Mesenchymal stem cell (in vitro differentiated cells and primary cell): ENCODE measurements at regions not wholly inside any gene's neighbourhood (a gene's known extent, or its start where the extent isn't known, plus 50 kb on each side); places are given as distances from the start of the nearest gene placed in this dataset.

ENCODE experiments used
- DNase-seq: peaks from one replicate; pipeline ENCODE4 v3.0.0-alpha.2; 2013
- H2AFZ ChIP-seq: one replicate; pipeline ENCODE4 v1.6.1; 2013; ENCODE audit warnings: low read depth, mild to moderate bottlenecking, control low read depth, inconsistent platforms, low read length, moderate library complexity
- H2AK5ac ChIP-seq: 2 replicates; pipeline ENCODE4 v1.6.1; 2013; ENCODE audit warnings: low read length, moderate library complexity, mild to moderate bottlenecking, inconsistent platforms; ENCODE audit not compliant: severe bottlenecking
- H2BK120ac ChIP-seq: one replicate; pipeline ENCODE4 v1.6.1; 2013; ENCODE audit warnings: low read depth, mild to moderate bottlenecking, inconsistent platforms, low read length, moderate library complexity
- H2BK12ac ChIP-seq, 2 experiments: one replicate each; pipeline ENCODE4 v1.6.1; 2013; ENCODE audit warnings: inconsistent platforms in 2 of 2, low read length in 2 of 2, mild to moderate bottlenecking in 2 of 2, moderate library complexity in 2 of 2, control low read depth in 1 of 2
- H2BK15ac ChIP-seq: one replicate; pipeline ENCODE4 v1.6.1; 2013; ENCODE audit warnings: mild to moderate bottlenecking, low read depth, inconsistent platforms; ENCODE audit not compliant: poor library complexity, severe bottlenecking
- H2BK5ac ChIP-seq: 2 replicates; pipeline ENCODE4 v1.6.1; 2013; ENCODE audit warnings: low read depth, mild to moderate bottlenecking, low read length, control low read depth, inconsistent platforms; ENCODE audit not compliant: poor library complexity, severe bottlenecking
- H3K14ac ChIP-seq, 2 experiments: one replicate each; pipeline ENCODE4 v1.6.1; 2013; ENCODE audit warnings: inconsistent platforms in 2 of 2, low read length in 2 of 2, control low read depth in 1 of 2, mild to moderate bottlenecking in 1 of 2, moderate library complexity in 1 of 2
- H3K18ac ChIP-seq, 2 experiments: one replicate each; pipeline ENCODE4 v1.6.1; 2013; ENCODE audit warnings: inconsistent platforms in 2 of 2, low read length in 2 of 2, control low read depth in 1 of 2, low read depth in 1 of 2, mild to moderate bottlenecking in 1 of 2
- H3K23ac ChIP-seq, 2 experiments: one replicate each; pipeline ENCODE4 v1.6.1; 2013; ENCODE audit warnings: inconsistent platforms in 2 of 2, low read length in 2 of 2, mild to moderate bottlenecking in 2 of 2, moderate library complexity in 2 of 2, control low read depth in 1 of 2
- H3K27ac ChIP-seq: 2 replicates; pipeline ENCODE4 v1.5.1; 2013; ENCODE audit warnings: mild to moderate bottlenecking, moderate library complexity, low read length, control low read depth, inconsistent platforms; ENCODE audit not compliant: poor library complexity, severe bottlenecking
- H3K27me3 ChIP-seq, 2 experiments: 2 replicates each; pipeline versions ENCODE4 v1.6.1 to v1.7.0; 2013; ENCODE audit warnings: low read length in 2 of 2, mild to moderate bottlenecking in 2 of 2, moderate library complexity in 2 of 2, control low read depth in 1 of 2, inconsistent platforms in 1 of 2; ENCODE audit not compliant: control insufficient read depth in 1 of 2, insufficient read depth in 1 of 2
- H3K36me3 ChIP-seq, 2 experiments: 2 replicates each; pipeline versions ENCODE4 v1.6.1 to v1.7.0; 2013; ENCODE audit warnings: low read length in 2 of 2, control low read depth in 1 of 2, inconsistent platforms in 1 of 2, low read depth in 1 of 2, mild to moderate bottlenecking in 1 of 2; ENCODE audit not compliant: insufficient read depth in 2 of 2, control insufficient read depth in 1 of 2
- H3K4ac ChIP-seq, 2 experiments: one replicate each; pipeline ENCODE4 v1.6.1; 2013; ENCODE audit warnings: inconsistent platforms in 2 of 2, low read length in 2 of 2, mild to moderate bottlenecking in 2 of 2, moderate library complexity in 2 of 2, control low read depth in 1 of 2, low read depth in 1 of 2
- H3K4me1 ChIP-seq: 2 replicates; pipeline ENCODE4 v1.6.1; 2013; ENCODE audit warnings: low read depth, low read length, control low read depth; ENCODE audit not compliant: control insufficient read depth, insufficient read depth
- H3K4me2 ChIP-seq: 2 replicates; pipeline ENCODE4 v1.6.1; 2013; ENCODE audit warnings: low read length, mild to moderate bottlenecking, inconsistent platforms; ENCODE audit not compliant: poor library complexity, severe bottlenecking
- H3K4me3 ChIP-seq, 2 experiments: 2 replicates each; pipeline versions ENCODE4 v1.5.1 to v1.7.0; 2013; ENCODE audit warnings: low read length in 2 of 2, mild to moderate bottlenecking in 2 of 2, control low read depth in 1 of 2, low read depth in 1 of 2; ENCODE audit not compliant: insufficient read depth in 1 of 2
- H3K79me1 ChIP-seq: replicated peaks from 2 replicates; pipeline ENCODE4 v1.6.1; 2013; ENCODE audit warnings: mild to moderate bottlenecking, control low read depth, low read length, inconsistent platforms; ENCODE audit not compliant: poor library complexity, severe bottlenecking
- H3K9ac ChIP-seq: 2 replicates; pipeline ENCODE4 v1.7.0; 2013; ENCODE audit warnings: mild to moderate bottlenecking, low read length, moderate library complexity
- H3K9me3 ChIP-seq: 2 replicates; pipeline ENCODE4 v1.7.0; 2013; ENCODE audit warnings: mild to moderate bottlenecking, low read length; ENCODE audit not compliant: control insufficient read depth
- H4K8ac ChIP-seq: one replicate; pipeline ENCODE4 v1.6.1; 2013; ENCODE audit warnings: inconsistent platforms, mild to moderate bottlenecking, low read length, moderate library complexity
- H4K91ac ChIP-seq: one replicate; pipeline ENCODE4 v1.6.1; 2013; ENCODE audit warnings: mild to moderate bottlenecking, low read length, inconsistent platforms
- WGBS: methylation state at CpG from one replicate; pipeline ENCODE4 v1.1.7; 2013; ENCODE audit warnings: mixed read lengths; 5-methylcytosine and 5-hydroxymethylcytosine counted together

DNA sequence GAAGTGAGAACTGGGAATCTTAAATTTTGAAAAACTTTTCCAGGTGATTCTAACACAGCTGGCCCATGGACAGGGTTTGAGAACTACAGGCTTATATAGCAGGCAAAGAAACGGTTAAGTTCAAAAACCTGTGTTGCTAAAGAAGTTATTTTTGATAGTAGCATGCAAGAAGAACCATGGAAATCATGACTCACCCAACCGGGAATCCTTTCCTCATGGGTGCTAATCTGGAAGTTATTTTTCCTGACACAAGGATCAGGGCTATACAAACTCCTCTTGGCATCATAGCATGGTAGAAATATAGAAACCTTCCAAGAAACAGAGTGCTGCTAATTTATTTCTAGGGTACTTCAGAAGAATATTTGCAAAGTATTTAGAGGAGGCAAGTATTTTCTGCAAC, 588.7 kb downstream of the CCER1 start:
- no peaks in the 10 kb centered on the region for H3K36me3 ChIP-seq
- 52% methylated on average over 2 of the region's 2 CpGs for WGBS
- no peaks in the 10 kb centered on the region for H3K27me3 ChIP-seq
- no peak overlapping the region for H3K14ac ChIP-seq
- no peak overlapping the region for H2AK5ac ChIP-seq
- no peaks in the 10 kb centered on the region for H3K79me1 ChIP-seq
- no peak overlapping the region for H4K8ac ChIP-seq
- H3K4ac ChIP-seq = no peak overlapping the region
- H2BK120ac ChIP-seq = no peak overlapping the region
- H2AFZ ChIP-seq = no peak overlapping the region
- H3K9me3 ChIP-seq = no peaks in the 10 kb centered on the region
- no peak overlapping the region for H3K4me2 ChIP-seq
- no peak overlapping the region for H2BK12ac ChIP-seq
- H3K18ac ChIP-seq = no peak overlapping the region
- no peak overlapping the region for H2BK5ac ChIP-seq
- peak; percentile 60 for DNase-seq
- H3K4me3 ChIP-seq = no peak overlapping the region
- no peak overlapping the region for H3K23ac ChIP-seq
- H2BK15ac ChIP-seq = no peak overlapping the region
- no peak overlapping the region for H4K91ac ChIP-seq
- H3K4me1 ChIP-seq = no peaks in the 10 kb centered on the region
- H3K27ac ChIP-seq = no peak overlapping the region
- H3K9ac ChIP-seq = peak overlapping the region; percentile 12

DNA sequence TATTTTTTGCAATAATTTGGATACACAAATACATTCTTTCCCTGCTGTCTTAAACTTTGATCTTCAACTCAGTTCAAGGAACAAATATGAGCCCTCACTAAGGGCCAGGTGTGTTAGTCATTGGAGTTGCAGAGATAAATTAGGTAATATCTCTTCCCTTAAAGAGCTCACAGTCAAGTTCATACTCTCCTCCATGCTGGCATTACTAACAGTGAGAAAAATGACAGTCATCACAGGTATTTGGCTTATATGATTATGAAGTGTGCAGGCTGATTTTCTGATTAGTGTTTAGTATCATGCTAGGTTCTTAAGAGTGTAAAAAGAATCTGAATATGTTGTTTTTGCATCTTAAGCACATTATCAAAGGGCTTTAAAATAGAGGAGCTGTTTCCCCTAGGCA, 594.7 kb downstream of the CCER1 start:
- Histone ChIP-seq H3K27ac (no peak overlapping the region), H3K23ac (no peak overlapping the region), H4K91ac (no peak overlapping the region), H3K18ac (no peak overlapping the region), H2AFZ (no peak overlapping the region), H2BK120ac (no peak overlapping the region), H3K4me1 (no peaks in the 10 kb centered on the region), H3K9ac (no peak overlapping the region), H3K79me1 (no peaks in the 10 kb centered on the region), H2BK12ac (no peak overlapping the region), H2BK5ac (no peak overlapping the region), H3K4ac (no peak overlapping the region), H3K4me2 (no peak overlapping the region), H2BK15ac (no peak overlapping the region), H3K4me3 (no peak overlapping the region), H2AK5ac (no peak overlapping the region), H3K36me3 (no peaks in the 10 kb centered on the region), H3K14ac (no peak overlapping the region), H3K9me3 (no peaks in the 10 kb centered on the region), H4K8ac (no peak overlapping the region), H3K27me3 (no peaks in the 10 kb centered on the region)
- no peak for DNase-seq

DNA sequence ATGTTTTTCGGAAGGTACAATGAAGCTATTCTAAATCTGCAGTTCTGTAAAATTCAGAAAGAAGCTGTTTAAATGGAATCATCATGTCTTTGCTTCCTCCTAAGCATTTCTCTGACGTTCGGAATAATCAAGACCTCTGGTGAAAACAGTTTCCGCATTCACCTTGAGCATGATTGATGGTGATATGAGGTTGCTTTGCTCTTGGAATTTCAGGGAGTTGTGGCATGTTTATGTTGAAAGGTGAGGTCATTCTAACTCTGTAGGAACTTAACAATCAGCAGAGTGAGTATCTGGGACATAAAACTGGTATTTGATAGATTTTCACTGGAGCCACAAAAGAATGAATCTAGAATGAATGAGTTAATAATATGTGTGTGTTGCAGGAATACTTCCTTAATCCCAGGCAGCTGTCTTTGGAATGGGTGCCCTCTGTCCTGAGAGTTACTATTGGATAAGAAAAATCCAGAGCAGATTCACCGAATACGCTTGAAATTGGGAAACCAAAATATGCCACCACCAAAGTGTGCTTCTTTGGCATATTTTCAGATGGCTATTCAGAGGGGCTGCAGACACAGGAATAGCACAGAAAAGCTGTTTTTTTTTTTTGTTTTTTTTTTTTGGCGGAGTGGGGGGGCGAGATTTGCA, 599.1 kb downstream of the CCER1 start:
- no peaks in the 10 kb centered on the region for H3K27me3 ChIP-seq
- no peaks in the 10 kb centered on the region for H3K9me3 ChIP-seq
- H3K27ac ChIP-seq = no peak overlapping the region
- H2BK5ac ChIP-seq = no peak overlapping the region
- no peak overlapping the region for H3K14ac ChIP-seq
- H4K8ac ChIP-seq = no peak overlapping the region
- H3K18ac ChIP-seq = no peak overlapping the region
- no peak overlapping the region for H3K23ac ChIP-seq
- no peak overlapping the region for H3K9ac ChIP-seq
- H3K79me1 ChIP-seq = no peaks in the 10 kb centered on the region
- no peak overlapping the region for H2BK15ac ChIP-seq
- H3K4me2 ChIP-seq = no peak overlapping the region
- no peaks in the 10 kb centered on the region for H3K36me3 ChIP-seq
- DNase-seq = no peak
- H2BK120ac ChIP-seq = no peak overlapping the region
- no peak overlapping the region for H2BK12ac ChIP-seq
- no peaks in the 10 kb centered on the region for H3K4me1 ChIP-seq
- H4K91ac ChIP-seq = no peak overlapping the region
- H2AK5ac ChIP-seq = no peak overlapping the region
- H3K4ac ChIP-seq = no peak overlapping the region
- H2AFZ ChIP-seq = no peak overlapping the region
- H3K4me3 ChIP-seq = no peak overlapping the region
- WGBS = 89% methylated on average over 6 of the region's 8 CpGs

DNA sequence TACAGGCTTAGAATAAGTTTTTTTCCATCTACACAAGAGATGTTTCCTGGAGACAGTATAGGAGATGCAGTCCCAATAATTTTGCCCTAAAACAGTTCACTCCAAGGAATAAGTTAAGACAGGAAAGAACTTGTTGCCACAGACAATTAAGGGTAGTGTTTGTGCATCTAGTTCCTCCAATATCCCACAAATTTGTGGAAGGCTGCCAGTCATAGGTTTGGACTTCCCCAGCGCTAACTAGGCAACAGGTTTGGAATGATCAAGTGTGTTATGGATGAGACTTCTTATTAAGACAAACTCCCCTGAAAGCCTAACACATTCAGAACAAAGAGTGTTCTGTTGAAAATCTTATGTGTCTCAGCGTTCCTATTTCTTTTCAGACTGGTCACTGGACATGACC, 611.0 kb downstream of the CCER1 start:
- H3K79me1 ChIP-seq = no peaks in the 10 kb centered on the region
- H3K4me1 ChIP-seq = no peaks in the 10 kb centered on the region
- no peak overlapping the region for H2BK5ac ChIP-seq
- H3K23ac ChIP-seq = no peak overlapping the region
- no peak overlapping the region for H3K4ac ChIP-seq
- no peak overlapping the region for H3K18ac ChIP-seq
- no peak overlapping the region for H4K8ac ChIP-seq
- H3K36me3 ChIP-seq = no peaks in the 10 kb centered on the region
- WGBS = 86% methylated on average over 1 of the region's 2 CpGs
- H3K27ac ChIP-seq = no peak overlapping the region
- no peaks in the 10 kb centered on the region for H3K27me3 ChIP-seq
- H3K4me2 ChIP-seq = no peak overlapping the region
- no peak overlapping the region for H4K91ac ChIP-seq
- H2BK12ac ChIP-seq = no peak overlapping the region
- no peak overlapping the region for H3K9ac ChIP-seq
- H3K9me3 ChIP-seq = no peaks in the 10 kb centered on the region
- H2AFZ ChIP-seq = no peak overlapping the region
- no peak overlapping the region for H3K4me3 ChIP-seq
- H2AK5ac ChIP-seq = no peak overlapping the region
- no peak overlapping the region for H3K14ac ChIP-seq
- peak overlapping the region; percentile 34 for H2BK120ac ChIP-seq
- H2BK15ac ChIP-seq = no peak overlapping the region
- no peak for DNase-seq
